WTC11 (cell line): ENCODE measurements at regions not wholly inside any gene's neighbourhood (a gene's known extent, or its start where the extent isn't known, plus 50 kb on each side); places are given as distances from the start of the nearest gene placed in this dataset.

Source experiments
- ATF1 ChIP-seq: sonication (generic); formaldehyde crosslinking; IDR thresholded peaks from 2 replicates; pipeline ENCODE4 v1.8.1; 2023; ENCODE audit warnings: mild to moderate bottlenecking, moderate library complexity, missing genetic modification reagents
- FOXP1 ChIP-seq: sonication (generic); formaldehyde crosslinking; IDR thresholded peaks from 2 replicates; pipeline ENCODE4 v1.8.0; 2022; ENCODE audit warnings: missing genetic modification reagents, mild to moderate bottlenecking, moderate library complexity, borderline replicate concordance
- JUN ChIP-seq: sonication (generic); formaldehyde crosslinking; IDR thresholded peaks from 2 replicates; pipeline ENCODE4 v1.8.0; 2023; ENCODE audit warnings: mild to moderate bottlenecking, missing genetic modification reagents
- KAT7 ChIP-seq: sonication (generic); formaldehyde crosslinking; IDR thresholded peaks from 2 replicates; pipeline ENCODE4 v1.8.1; 2023; ENCODE audit warnings: missing genetic modification reagents, mild to moderate bottlenecking, borderline replicate concordance
- NFE2L1 ChIP-seq: sonication (generic); formaldehyde crosslinking; IDR thresholded peaks from 2 replicates; pipeline ENCODE4 v1.8.1; 2023; ENCODE audit warnings: missing genetic modification reagents
- RORB ChIP-seq: fragments of 250-450 bp; sonication (Bioruptor Pico); IDR thresholded peaks from 2 replicates; pipeline ENCODE4 v1.9.0; 2021; ENCODE audit warnings: mild to moderate bottlenecking
- TF ChIP-seq, protein P1 (sequence below): sonication (generic); formaldehyde crosslinking; IDR thresholded peaks from 2 replicates; pipeline ENCODE4 v1.8.1; 2023; ENCODE audit warnings: mild to moderate bottlenecking, missing genetic modification reagents, moderate library complexity
- TF ChIP-seq, protein P2 (sequence below): fragments of 250-450 bp; sonication (Bioruptor Pico); IDR thresholded peaks from 2 replicates; pipeline ENCODE4 v1.9.0; 2021; ENCODE audit warnings: mild to moderate bottlenecking, borderline replicate concordance
- TF ChIP-seq, protein P3 (sequence below): sonication (generic); formaldehyde crosslinking; IDR thresholded peaks from 2 replicates; pipeline ENCODE4 v1.8.0; 2022; ENCODE audit warnings: mild to moderate bottlenecking, missing genetic modification reagents
- TF ChIP-seq, protein P4 (sequence below): sonication (generic); formaldehyde crosslinking; IDR thresholded peaks from 2 replicates; pipeline ENCODE4 v1.8.1; 2023; ENCODE audit warnings: mild to moderate bottlenecking, missing genetic modification reagents
- TF ChIP-seq, protein P5 (sequence below): sonication (generic); formaldehyde crosslinking; IDR thresholded peaks from 2 replicates; pipeline ENCODE4 v1.8.0; 2022; ENCODE audit warnings: missing genetic modification reagents
- TF ChIP-seq, protein P6 (sequence below): sonication (generic); formaldehyde crosslinking; IDR thresholded peaks from 2 replicates; pipeline ENCODE4 v1.8.1; 2022; ENCODE audit warnings: low read depth, missing genetic modification reagents, borderline replicate concordance
- TF ChIP-seq, protein P7 (sequence below): sonication (generic); formaldehyde crosslinking; IDR thresholded peaks from 2 replicates; pipeline ENCODE4 v1.8.1; 2023; ENCODE audit warnings: mild to moderate bottlenecking, missing genetic modification reagents, borderline replicate concordance

DNA sequence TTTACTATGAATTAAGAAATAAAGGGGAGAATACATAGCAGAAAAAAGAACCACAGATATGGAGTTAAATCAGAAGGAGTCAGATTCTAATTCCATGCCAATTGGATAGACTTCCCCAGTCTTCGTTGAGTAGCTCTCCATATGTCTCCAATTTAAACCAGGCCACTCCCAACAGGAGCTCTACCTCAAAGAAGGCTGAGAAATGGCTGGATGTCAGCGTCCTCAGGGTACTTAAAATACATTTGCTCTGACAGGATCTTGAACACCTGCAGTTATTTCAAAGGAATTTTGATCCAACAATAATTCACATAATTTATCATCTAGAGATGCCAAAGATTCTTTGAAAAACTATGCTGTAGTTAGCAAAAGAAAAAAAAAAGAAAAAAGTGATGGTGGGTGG, 133.9 kb upstream of the FBN2 start (continued):
- TF ChIP-seq, protein P1, sequence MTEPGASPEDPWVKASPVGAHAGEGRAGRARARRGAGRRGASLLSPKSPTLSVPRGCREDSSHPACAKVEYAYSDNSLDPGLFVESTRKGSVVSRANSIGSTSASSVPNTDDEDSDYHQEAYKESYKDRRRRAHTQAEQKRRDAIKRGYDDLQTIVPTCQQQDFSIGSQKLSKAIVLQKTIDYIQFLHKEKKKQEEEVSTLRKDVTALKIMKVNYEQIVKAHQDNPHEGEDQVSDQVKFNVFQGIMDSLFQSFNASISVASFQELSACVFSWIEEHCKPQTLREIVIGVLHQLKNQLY: no peak
- no peak for TF ChIP-seq KAT7
- TF ChIP-seq NFE2L1: no peak
- no peak for TF ChIP-seq FOXP1 (CRISPR knock-in tag)
- TF ChIP-seq RORB (CRISPR knock-in tag): no peak
- TF ChIP-seq, protein P2, sequence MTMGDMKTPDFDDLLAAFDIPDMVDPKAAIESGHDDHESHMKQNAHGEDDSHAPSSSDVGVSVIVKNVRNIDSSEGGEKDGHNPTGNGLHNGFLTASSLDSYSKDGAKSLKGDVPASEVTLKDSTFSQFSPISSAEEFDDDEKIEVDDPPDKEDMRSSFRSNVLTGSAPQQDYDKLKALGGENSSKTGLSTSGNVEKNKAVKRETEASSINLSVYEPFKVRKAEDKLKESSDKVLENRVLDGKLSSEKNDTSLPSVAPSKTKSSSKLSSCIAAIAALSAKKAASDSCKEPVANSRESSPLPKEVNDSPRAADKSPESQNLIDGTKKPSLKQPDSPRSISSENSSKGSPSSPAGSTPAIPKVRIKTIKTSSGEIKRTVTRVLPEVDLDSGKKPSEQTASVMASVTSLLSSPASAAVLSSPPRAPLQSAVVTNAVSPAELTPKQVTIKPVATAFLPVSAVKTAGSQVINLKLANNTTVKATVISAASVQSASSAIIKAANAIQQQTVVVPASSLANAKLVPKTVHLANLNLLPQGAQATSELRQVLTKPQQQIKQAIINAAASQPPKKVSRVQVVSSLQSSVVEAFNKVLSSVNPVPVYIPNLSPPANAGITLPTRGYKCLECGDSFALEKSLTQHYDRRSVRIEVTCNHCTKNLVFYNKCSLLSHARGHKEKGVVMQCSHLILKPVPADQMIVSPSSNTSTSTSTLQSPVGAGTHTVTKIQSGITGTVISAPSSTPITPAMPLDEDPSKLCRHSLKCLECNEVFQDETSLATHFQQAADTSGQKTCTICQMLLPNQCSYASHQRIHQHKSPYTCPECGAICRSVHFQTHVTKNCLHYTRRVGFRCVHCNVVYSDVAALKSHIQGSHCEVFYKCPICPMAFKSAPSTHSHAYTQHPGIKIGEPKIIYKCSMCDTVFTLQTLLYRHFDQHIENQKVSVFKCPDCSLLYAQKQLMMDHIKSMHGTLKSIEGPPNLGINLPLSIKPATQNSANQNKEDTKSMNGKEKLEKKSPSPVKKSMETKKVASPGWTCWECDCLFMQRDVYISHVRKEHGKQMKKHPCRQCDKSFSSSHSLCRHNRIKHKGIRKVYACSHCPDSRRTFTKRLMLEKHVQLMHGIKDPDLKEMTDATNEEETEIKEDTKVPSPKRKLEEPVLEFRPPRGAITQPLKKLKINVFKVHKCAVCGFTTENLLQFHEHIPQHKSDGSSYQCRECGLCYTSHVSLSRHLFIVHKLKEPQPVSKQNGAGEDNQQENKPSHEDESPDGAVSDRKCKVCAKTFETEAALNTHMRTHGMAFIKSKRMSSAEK (CRISPR knock-in tag): no peak
- TF ChIP-seq, protein P3, sequence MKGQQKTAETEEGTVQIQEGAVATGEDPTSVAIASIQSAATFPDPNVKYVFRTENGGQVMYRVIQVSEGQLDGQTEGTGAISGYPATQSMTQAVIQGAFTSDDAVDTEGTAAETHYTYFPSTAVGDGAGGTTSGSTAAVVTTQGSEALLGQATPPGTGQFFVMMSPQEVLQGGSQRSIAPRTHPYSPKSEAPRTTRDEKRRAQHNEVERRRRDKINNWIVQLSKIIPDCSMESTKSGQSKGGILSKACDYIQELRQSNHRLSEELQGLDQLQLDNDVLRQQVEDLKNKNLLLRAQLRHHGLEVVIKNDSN (CRISPR knock-in tag): no peak
- TF ChIP-seq, protein P4, sequence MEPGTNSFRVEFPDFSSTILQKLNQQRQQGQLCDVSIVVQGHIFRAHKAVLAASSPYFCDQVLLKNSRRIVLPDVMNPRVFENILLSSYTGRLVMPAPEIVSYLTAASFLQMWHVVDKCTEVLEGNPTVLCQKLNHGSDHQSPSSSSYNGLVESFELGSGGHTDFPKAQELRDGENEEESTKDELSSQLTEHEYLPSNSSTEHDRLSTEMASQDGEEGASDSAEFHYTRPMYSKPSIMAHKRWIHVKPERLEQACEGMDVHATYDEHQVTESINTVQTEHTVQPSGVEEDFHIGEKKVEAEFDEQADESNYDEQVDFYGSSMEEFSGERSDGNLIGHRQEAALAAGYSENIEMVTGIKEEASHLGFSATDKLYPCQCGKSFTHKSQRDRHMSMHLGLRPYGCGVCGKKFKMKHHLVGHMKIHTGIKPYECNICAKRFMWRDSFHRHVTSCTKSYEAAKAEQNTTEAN (CRISPR knock-in tag): no peak
- TF ChIP-seq, protein P5, sequence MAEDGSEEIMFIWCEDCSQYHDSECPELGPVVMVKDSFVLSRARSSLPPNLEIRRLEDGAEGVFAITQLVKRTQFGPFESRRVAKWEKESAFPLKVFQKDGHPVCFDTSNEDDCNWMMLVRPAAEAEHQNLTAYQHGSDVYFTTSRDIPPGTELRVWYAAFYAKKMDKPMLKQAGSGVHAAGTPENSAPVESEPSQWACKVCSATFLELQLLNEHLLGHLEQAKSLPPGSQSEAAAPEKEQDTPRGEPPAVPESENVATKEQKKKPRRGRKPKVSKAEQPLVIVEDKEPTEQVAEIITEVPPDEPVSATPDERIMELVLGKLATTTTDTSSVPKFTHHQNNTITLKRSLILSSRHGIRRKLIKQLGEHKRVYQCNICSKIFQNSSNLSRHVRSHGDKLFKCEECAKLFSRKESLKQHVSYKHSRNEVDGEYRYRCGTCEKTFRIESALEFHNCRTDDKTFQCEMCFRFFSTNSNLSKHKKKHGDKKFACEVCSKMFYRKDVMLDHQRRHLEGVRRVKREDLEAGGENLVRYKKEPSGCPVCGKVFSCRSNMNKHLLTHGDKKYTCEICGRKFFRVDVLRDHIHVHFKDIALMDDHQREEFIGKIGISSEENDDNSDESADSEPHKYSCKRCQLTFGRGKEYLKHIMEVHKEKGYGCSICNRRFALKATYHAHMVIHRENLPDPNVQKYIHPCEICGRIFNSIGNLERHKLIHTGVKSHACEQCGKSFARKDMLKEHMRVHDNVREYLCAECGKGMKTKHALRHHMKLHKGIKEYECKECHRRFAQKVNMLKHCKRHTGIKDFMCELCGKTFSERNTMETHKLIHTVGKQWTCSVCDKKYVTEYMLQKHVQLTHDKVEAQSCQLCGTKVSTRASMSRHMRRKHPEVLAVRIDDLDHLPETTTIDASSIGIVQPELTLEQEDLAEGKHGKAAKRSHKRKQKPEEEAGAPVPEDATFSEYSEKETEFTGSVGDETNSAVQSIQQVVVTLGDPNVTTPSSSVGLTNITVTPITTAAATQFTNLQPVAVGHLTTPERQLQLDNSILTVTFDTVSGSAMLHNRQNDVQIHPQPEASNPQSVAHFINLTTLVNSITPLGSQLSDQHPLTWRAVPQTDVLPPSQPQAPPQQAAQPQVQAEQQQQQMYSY (CRISPR knock-in tag): no peak
- no peak for TF ChIP-seq JUN (CRISPR knock-in tag)
- TF ChIP-seq, protein P6, sequence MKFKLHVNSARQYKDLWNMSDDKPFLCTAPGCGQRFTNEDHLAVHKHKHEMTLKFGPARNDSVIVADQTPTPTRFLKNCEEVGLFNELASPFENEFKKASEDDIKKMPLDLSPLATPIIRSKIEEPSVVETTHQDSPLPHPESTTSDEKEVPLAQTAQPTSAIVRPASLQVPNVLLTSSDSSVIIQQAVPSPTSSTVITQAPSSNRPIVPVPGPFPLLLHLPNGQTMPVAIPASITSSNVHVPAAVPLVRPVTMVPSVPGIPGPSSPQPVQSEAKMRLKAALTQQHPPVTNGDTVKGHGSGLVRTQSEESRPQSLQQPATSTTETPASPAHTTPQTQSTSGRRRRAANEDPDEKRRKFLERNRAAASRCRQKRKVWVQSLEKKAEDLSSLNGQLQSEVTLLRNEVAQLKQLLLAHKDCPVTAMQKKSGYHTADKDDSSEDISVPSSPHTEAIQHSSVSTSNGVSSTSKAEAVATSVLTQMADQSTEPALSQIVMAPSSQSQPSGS (CRISPR knock-in tag): no peak
- TF ChIP-seq ATF1: no peak
- TF ChIP-seq, protein P7, sequence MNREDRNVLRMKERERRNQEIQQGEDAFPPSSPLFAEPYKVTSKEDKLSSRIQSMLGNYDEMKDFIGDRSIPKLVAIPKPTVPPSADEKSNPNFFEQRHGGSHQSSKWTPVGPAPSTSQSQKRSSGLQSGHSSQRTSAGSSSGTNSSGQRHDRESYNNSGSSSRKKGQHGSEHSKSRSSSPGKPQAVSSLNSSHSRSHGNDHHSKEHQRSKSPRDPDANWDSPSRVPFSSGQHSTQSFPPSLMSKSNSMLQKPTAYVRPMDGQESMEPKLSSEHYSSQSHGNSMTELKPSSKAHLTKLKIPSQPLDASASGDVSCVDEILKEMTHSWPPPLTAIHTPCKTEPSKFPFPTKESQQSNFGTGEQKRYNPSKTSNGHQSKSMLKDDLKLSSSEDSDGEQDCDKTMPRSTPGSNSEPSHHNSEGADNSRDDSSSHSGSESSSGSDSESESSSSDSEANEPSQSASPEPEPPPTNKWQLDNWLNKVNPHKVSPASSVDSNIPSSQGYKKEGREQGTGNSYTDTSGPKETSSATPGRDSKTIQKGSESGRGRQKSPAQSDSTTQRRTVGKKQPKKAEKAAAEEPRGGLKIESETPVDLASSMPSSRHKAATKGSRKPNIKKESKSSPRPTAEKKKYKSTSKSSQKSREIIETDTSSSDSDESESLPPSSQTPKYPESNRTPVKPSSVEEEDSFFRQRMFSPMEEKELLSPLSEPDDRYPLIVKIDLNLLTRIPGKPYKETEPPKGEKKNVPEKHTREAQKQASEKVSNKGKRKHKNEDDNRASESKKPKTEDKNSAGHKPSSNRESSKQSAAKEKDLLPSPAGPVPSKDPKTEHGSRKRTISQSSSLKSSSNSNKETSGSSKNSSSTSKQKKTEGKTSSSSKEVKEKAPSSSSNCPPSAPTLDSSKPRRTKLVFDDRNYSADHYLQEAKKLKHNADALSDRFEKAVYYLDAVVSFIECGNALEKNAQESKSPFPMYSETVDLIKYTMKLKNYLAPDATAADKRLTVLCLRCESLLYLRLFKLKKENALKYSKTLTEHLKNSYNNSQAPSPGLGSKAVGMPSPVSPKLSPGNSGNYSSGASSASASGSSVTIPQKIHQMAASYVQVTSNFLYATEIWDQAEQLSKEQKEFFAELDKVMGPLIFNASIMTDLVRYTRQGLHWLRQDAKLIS: no peak
